Transverse colon (tissue), 4 donors: ENCODE measurements at regions not wholly inside any gene's neighbourhood (a gene's known extent, or its start where the extent isn't known, plus 50 kb on each side); places are given as distances from the start of the nearest gene placed in this dataset.

ENCODE experiments used
- DNase-seq: peaks from one replicate; pipeline ENCODE4 v3.0.0-alpha.2; 2019
- H3K27ac ChIP-seq, 4 donors: fragments of 200-600 bp; sonication (generic); 2 replicates each; pipeline ENCODE4 v1.5.1; 2016 to 2018; ENCODE audit warnings: inconsistent platforms in 4 of 4
- H3K27me3 ChIP-seq: fragments of 200-600 bp; sonication (generic); 2 replicates; pipeline ENCODE4 v1.5.1; 2017; ENCODE audit warnings: inconsistent platforms
- H3K36me3 ChIP-seq, 4 donors: fragments of 200-600 bp; sonication (generic); 2 replicates each; pipeline ENCODE4 v1.5.1; 2017 to 2019; ENCODE audit warnings: inconsistent platforms in 4 of 4
- H3K4me1 ChIP-seq, 4 donors: fragments of 200-600 bp; sonication (generic); 2 replicates each; pipeline ENCODE4 v1.5.1; 2017 to 2020; ENCODE audit warnings: inconsistent platforms in 4 of 4
- H3K4me3 ChIP-seq, 4 donors: fragments of 200-600 bp; sonication (generic); 1 replicate in 1 of 4; 2 replicates in 3 of 4; pipeline versions ENCODE4 v1.5.1 to v1.6.1; 2017 to 2019; ENCODE audit warnings: inconsistent platforms in 4 of 4
- H3K9me3 ChIP-seq, 2 donors: fragments of 200-600 bp; sonication (generic); 2 replicates each; pipeline ENCODE4 v1.5.1; 2017 to 2019; ENCODE audit warnings: inconsistent platforms in 2 of 2
- EP300 ChIP-seq: sonication (generic); formaldehyde crosslinking; IDR thresholded peaks from one replicate; pipeline ENCODE4 v1.6.1; 2017; ENCODE audit warnings: antibody characterized with exemption, low read depth
- POLR2A ChIP-seq: fragments of 450-650 bp; IDR thresholded peaks from one replicate; pipeline ENCODE4 v1.6.1; 2016; ENCODE audit warnings: antibody characterized with exemption, mild to moderate bottlenecking, moderate library complexity
- POLR2AphosphoS5 ChIP-seq, 3 donors: sonication (generic); formaldehyde crosslinking; IDR thresholded peaks; one replicate each; pipeline ENCODE4 v1.6.1; 2016; ENCODE audit warnings: antibody characterized with exemption in 3 of 3
- WGBS, 2 donors: methylation state at CpG; one replicate each; pipeline ENCODE4 v1.1.5; 2018; ENCODE audit warnings: low coverage in 1 of 2; 5-methylcytosine and 5-hydroxymethylcytosine counted together
- in situ Hi-C, 4 donors: fragments of 200-750 bp; cut with MboI; loops; one replicate each; pipeline versions ENCODE4 v1.15.0 to v1.15.1; 2017; ENCODE audit warnings: low sequenced_read_pairs in 3 of 4, low pct_ligation_motif_present in 1 of 4, low pct_unique_long_range_greater_than_20kb in 1 of 4
- intact Hi-C: fragments of 100-400 bp; cut with DNase I; formaldehyde crosslinking; loops from one replicate; pipeline ENCODE4 v1.15.1; 2023; ENCODE audit warnings: low total_unique reads
- TF ChIP-seq, protein P1 (sequence below), 5 experiments: fragments of 200-600 bp in 3 of 5; fragments of 450-650 bp in 2 of 5; sonication (generic) in 3 of 5; IDR thresholded peaks; 1 replicate in 2 of 5; 2 replicates in 3 of 5; pipeline ENCODE4 v1.5.1; 2016 to 2017; ENCODE audit warnings: antibody characterized with exemption in 5 of 5, inconsistent platforms in 3 of 5, mild to moderate bottlenecking in 2 of 5, moderate library complexity in 1 of 5

DNA sequence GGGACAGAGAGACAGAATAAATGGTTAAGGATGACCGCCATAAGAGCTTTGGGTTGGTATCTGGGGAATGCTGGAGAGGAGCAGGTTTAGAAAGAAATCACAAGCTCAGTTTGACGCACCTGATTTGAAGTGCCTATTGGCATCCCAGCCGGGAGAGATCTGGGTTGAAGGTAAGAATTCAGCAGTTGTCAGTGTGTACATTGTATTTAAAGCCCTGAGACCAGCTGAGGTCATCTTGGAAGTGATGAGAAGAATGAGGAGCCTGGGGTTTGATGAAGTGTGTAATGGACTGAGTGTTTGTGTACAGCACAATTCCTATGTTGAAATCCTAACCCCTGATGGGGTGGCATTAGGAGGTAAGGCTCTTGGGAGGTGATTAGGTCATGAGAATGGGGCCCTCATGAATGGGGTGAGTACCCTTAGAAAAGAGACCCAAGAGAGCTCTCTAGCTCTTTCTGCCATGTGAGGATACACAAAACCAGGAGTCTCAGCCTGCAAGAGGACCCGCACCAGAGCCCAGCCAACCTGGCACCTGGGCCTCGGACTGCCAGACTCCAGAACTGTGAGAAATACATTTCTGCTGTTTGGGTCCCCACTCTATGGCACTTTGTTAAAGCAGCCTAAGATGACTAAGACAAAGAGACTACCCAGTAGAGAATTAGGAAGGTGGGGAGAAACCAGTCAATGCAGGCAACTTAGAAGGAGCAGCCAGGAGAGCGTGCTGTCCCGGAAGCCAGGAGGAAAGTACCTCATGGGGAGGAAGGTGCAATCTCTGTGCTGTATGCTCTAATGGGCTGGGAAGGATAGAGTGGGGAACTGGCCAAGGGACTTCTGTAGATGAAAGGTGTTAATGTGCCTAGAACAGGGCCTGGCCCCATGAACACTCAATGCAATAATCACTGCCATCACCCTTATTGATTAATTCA is 133.7 kb upstream of the SLC24A3 start:
- intact Hi-C loops = loop anchor here (5.0 kb wide), 1 partner anchor 1364 kb away; no protein-coding TSS in a partner anchor
- in situ Hi-C loops = no loop called here
- Histone ChIP-seq H3K4me1 (no peaks in the 10 kb centered on the region), H3K27ac (no peak overlapping the region), H3K27me3 (no peaks in the 10 kb centered on the region), H3K36me3 (no peaks in the 10 kb centered on the region), H3K9me3 (no peaks in the 10 kb centered on the region), H3K4me3 (no peak overlapping the region)
- 72 to 93% methylated on average over 4 to 7 of the region's 7 CpGs for WGBS, 2 donors
- no peak for DNase-seq
- no peak for TF ChIP-seq EP300
- TF ChIP-seq, protein P1, sequence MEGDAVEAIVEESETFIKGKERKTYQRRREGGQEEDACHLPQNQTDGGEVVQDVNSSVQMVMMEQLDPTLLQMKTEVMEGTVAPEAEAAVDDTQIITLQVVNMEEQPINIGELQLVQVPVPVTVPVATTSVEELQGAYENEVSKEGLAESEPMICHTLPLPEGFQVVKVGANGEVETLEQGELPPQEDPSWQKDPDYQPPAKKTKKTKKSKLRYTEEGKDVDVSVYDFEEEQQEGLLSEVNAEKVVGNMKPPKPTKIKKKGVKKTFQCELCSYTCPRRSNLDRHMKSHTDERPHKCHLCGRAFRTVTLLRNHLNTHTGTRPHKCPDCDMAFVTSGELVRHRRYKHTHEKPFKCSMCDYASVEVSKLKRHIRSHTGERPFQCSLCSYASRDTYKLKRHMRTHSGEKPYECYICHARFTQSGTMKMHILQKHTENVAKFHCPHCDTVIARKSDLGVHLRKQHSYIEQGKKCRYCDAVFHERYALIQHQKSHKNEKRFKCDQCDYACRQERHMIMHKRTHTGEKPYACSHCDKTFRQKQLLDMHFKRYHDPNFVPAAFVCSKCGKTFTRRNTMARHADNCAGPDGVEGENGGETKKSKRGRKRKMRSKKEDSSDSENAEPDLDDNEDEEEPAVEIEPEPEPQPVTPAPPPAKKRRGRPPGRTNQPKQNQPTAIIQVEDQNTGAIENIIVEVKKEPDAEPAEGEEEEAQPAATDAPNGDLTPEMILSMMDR (IDR thresholded peaks at IDR 0.05) = no peak
- TF ChIP-seq POLR2A = no peak
- no peak for TF ChIP-seq POLR2AphosphoS5 (IDR thresholded peaks at IDR 0.05)

DNA sequence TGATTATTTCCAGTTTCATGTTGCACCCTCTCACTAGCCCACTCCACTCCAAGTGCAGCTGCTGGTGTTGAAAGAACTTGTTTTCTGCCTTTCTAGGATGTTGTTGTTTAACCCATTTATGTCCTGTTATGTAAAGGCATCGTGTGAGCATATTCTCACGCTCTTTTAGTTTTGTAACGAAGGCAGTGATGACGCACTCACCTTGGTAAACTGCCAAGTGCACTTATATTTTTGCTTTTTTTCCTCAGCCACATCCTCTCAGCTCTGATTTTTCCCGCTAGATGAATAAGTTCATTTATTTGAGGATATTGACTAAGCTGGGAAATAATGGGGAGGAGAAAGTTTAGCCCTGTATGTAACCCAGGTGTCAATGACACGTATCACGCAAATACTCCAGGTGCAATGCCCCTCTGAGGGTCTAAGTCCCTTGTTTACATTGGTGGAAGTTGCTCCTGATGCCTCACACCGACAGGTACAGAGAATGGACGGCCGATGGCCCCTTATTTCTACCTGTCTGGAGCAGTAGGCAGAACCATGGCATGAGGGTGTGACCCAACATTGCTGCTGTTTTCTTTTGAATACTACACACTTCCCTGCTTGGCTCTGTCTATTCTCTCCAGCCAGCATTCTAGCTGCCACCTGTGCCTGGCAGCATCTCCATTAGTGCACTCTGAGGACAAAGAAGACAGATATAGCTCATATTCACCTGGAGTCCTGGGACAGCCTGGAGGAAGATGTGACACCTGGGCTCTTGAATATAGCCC is 132.7 kb upstream of the SLC24A3 start:
- no peaks in the 10 kb centered on the region for H3K27me3 ChIP-seq
- no peaks in the 10 kb centered on the region for H3K9me3 ChIP-seq
- no peak for DNase-seq
- no peak overlapping the region for H3K4me3 ChIP-seq
- TF ChIP-seq POLR2A (no peak), EP300 (no peak), POLR2AphosphoS5 (IDR thresholded peaks at IDR 0.05) (no peak)
- TF ChIP-seq, protein P1 (IDR thresholded peaks at IDR 0.05) = no peak
- H3K36me3 ChIP-seq = no peaks in the 10 kb centered on the region
- no peaks in the 10 kb centered on the region for H3K4me1 ChIP-seq
- H3K27ac ChIP-seq = no peak overlapping the region
- WGBS, 2 donors = 67 to 80% methylated on average over 7 to 10 of the region's 10 CpGs
- in situ Hi-C loops (no loop called here), intact Hi-C loops (loop anchor here (5.0 kb wide), 1 partner anchor 1363 kb away; no protein-coding TSS in a partner anchor)

DNA sequence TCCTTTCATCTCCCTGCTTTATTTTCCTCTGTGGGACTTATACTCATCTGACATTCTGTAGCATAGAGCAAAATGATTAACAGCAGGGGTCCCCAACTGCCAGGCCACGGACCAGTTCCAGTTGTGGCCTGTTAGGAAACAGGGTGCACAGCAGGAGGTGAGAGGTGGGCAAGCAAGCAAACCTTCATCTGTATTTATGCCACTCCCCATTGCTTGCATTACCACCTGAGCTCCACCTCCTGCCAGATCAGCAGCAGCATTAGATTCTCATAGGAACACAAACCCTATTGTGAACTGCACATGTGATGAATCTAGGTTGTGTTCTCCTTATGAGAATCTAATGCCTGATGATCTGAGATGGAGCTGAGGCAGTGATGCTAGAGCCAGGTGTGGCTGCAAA is 130.5 kb upstream of the SLC24A3 start:
- Histone ChIP-seq H3K36me3 (no peaks in the 10 kb centered on the region), H3K27me3 (no peaks in the 10 kb centered on the region), H3K27ac (no peak overlapping the region), H3K4me3 (no peak overlapping the region), H3K4me1 (no peaks in the 10 kb centered on the region), H3K9me3 (no peaks in the 10 kb centered on the region)
- in situ Hi-C loops = no loop called here
- no peak for DNase-seq
- WGBS, 2 donors = 69 to 86% methylated on average over 1 of the region's 1 CpG
- TF ChIP-seq, protein P1 (IDR thresholded peaks at IDR 0.05) = no peak
- TF ChIP-seq EP300 = no peak
- no peak for TF ChIP-seq POLR2AphosphoS5 (IDR thresholded peaks at IDR 0.05)
- no peak for TF ChIP-seq POLR2A
- intact Hi-C loops = no loop called here

DNA sequence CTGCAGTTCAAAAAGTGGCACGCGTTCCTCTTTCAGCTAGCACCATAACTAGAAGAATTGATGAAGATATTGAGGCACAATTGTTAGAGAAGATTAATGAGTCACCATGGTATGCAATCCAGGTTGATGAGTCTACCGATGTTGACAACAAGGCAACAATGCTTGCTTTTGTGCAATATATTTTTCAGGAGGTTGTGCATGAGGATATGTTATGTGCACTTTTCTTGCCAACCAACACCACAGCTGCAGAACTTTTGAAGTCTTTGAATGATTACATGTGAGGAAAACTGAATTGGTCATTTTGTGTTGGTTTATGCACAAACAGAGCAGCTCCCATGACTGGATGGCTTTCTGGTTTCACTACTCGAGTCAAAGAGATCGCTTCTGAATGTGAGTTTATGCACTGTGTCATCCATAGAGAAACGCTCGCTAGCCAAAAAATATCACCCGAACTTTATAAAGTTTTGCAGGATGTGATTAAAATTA is 129.3 kb upstream of the SLC24A3 start:
- no peak overlapping the region for H3K4me3 ChIP-seq
- no peak for DNase-seq
- no peaks in the 10 kb centered on the region for H3K4me1 ChIP-seq
- intact Hi-C loops = no loop called here
- H3K27me3 ChIP-seq = no peaks in the 10 kb centered on the region
- 81 to 100% methylated on average over 1 to 8 of the region's 8 CpGs for WGBS, 2 donors
- H3K27ac ChIP-seq = no peak overlapping the region
- no peaks in the 10 kb centered on the region for H3K9me3 ChIP-seq
- in situ Hi-C loops = no loop called here
- TF ChIP-seq POLR2AphosphoS5 (IDR thresholded peaks at IDR 0.05) (no peak), EP300 (no peak), POLR2A (no peak)
- TF ChIP-seq, protein P1 (IDR thresholded peaks at IDR 0.05) = no peak
- H3K36me3 ChIP-seq = no peaks in the 10 kb centered on the region
